ENCODE measurements at regions not wholly inside any gene's neighbourhood (a gene's known extent, or its start where the extent isn't known, plus 50 kb on each side); places are given as distances from the start of the nearest gene placed in this dataset.

GRCh38 chr20:4445331-4445730 lies 196.2 kb upstream of the ADRA1D start:
- ATAC-seq: no peak
- peaks cover 0 to 4% (median 0%) of the 10 kb centered on the region in 12 donors for H3K4me1 ChIP-seq
- H3K27me3 ChIP-seq: peaks cover 0 to 2% (median 0%) of the 10 kb centered on the region in 9 donors
- no peak for DNase-seq
- H3K4me3 ChIP-seq: no peak overlapping the region
- H3K9me3 ChIP-seq: no peaks in the 10 kb centered on the region
- H3K27ac ChIP-seq: no peak overlapping the region
- TF ChIP-seq POLR2A (IDR thresholded peaks at IDR 0.05): no peak
- TF ChIP-seq CTCF (IDR thresholded peaks at IDR 0.05): no peak
- intact Hi-C loops (cut with DNase I): no loop called here
- WGBS, 4 donors: 71 to 84% (median 79%) methylated on average over 2 of the region's 2 CpGs
- H3K36me3 ChIP-seq: no peaks in the 10 kb centered on the region

GRCh38 chr20:4444404-4444803 lies 195.3 kb upstream of the ADRA1D start:
- H3K36me3 ChIP-seq: no peaks in the 10 kb centered on the region
- intact Hi-C loops (cut with DNase I): no loop called here

GRCh38 chr20:4443016-4443415 lies 193.9 kb upstream of the ADRA1D start:
- H3K27me3 ChIP-seq: peaks cover 0 to 6% (median 0%) of the 10 kb centered on the region in 9 donors
- no peak overlapping the region for H3K27ac ChIP-seq
- DNase-seq: no peak
- TF ChIP-seq POLR2A (IDR thresholded peaks at IDR 0.05): no peak
- H3K4me1 ChIP-seq: no peaks in the 10 kb centered on the region
- intact Hi-C loops (cut with DNase I): no loop called here
- 32 to 59% (median 48%) methylated on average over 4 of the region's 4 CpGs for WGBS, 4 donors
- H3K36me3 ChIP-seq: no peaks in the 10 kb centered on the region
- ATAC-seq: no peak
- H3K4me3 ChIP-seq: no peak overlapping the region
- H3K9me3 ChIP-seq: no peaks in the 10 kb centered on the region

More at GRCh38 chr20:4444404-4444803, 195.3 kb upstream of the ADRA1D start:
- Histone ChIP-seq H3K27me3 (peaks cover 0 to 6% (median 0%) of the 10 kb centered on the region in 9 donors), H3K4me1 (no peaks in the 10 kb centered on the region), H3K4me3 (no peak overlapping the region), H3K27ac (no peak overlapping the region), H3K9me3 (no peaks in the 10 kb centered on the region)
- TF ChIP-seq POLR2A (IDR thresholded peaks at IDR 0.05): no peak
- TF ChIP-seq CTCF (IDR thresholded peaks at IDR 0.05): no peak
- no peak for ATAC-seq
- no peak for DNase-seq
- 83 to 87% (median 85%) methylated on average over 2 of the region's 2 CpGs for WGBS, 4 donors

- ATAC-seq: no peak
- intact Hi-C loops (cut with DNase I): no loop called here
- DNase-seq: no peak
- WGBS, 4 donors: 89 to 95% (median 93%) methylated on average over 3 of the region's 3 CpGs
- H3K27ac ChIP-seq: no peak overlapping the region
- H3K4me3 ChIP-seq: no peak overlapping the region
- H3K36me3 ChIP-seq: no peaks in the 10 kb centered on the region
- H3K4me1 ChIP-seq: no peaks in the 10 kb centered on the region
- H3K27me3 ChIP-seq: peaks cover 0 to 15% (median 0%) of the 10 kb centered on the region in 9 donors
- no peaks in the 10 kb centered on the region for H3K9me3 ChIP-seq
- TF ChIP-seq CTCF (IDR thresholded peaks at IDR 0.05): no peak
- TF ChIP-seq POLR2A (IDR thresholded peaks at IDR 0.05): no peak
These were observed 192.8 kb upstream of the ADRA1D start for GRCh38 chr20:4441871-4442270.

- WGBS, 4 donors: 88 to 95% (median 93%) methylated on average over 2 of the region's 2 CpGs
- no peak overlapping the region for H3K4me3 ChIP-seq
- TF ChIP-seq POLR2A (IDR thresholded peaks at IDR 0.05): no peak
- TF ChIP-seq CTCF (IDR thresholded peaks at IDR 0.05): no peak
- intact Hi-C loops (cut with DNase I): no loop called here
- no peak overlapping the region for H3K27ac ChIP-seq
- H3K36me3 ChIP-seq: no peaks in the 10 kb centered on the region
- H3K4me1 ChIP-seq: no peaks in the 10 kb centered on the region
- no peak for ATAC-seq
- DNase-seq: no peak
- H3K27me3 ChIP-seq: peaks cover 0 to 17% (median 0%) of the 10 kb centered on the region in 9 donors
- no peaks in the 10 kb centered on the region for H3K9me3 ChIP-seq
These were observed 192.1 kb upstream of the ADRA1D start for GRCh38 chr20:4441191-4441590.
